ENCODE measurements at regions not wholly inside any gene's neighbourhood (a gene's known extent, or its start where the extent isn't known, plus 50 kb on each side); places are given as distances from the start of the nearest gene placed in this dataset.

DNA sequence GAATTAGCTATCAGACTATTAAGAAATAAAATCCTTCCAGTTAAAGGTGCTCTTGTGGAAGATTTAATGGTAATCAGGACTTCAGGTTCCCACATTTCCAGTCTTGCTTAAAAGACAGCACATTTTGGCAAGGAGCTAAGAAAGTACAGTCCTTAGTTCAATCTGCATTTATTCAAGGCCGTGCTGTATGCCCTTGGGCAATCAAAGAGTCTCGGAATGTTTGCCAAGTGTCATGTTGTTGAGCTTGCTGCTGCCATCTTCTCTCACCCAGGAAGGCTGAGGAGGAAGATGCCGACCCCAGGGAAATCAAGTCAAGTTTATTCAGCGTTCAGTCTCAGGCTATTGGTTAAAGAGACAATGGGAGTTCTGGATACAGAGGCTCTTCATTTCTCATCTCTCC, 388.1 kb upstream of the IGFBP7 start:
- Histone ChIP-seq H3K27me3 (replicated peaks; ENCODE audit: control insufficient read depth, insufficient read depth, low read length) (no peaks in the 10 kb centered on the region), H3K4me3 (replicated peaks; ENCODE audit: low read depth, low read length) (no peak overlapping the region), H3K36me3 (ENCODE audit: control insufficient read depth, insufficient read depth, low read length) (no peaks in the 10 kb centered on the region)
- TF ChIP-seq, protein P1, sequence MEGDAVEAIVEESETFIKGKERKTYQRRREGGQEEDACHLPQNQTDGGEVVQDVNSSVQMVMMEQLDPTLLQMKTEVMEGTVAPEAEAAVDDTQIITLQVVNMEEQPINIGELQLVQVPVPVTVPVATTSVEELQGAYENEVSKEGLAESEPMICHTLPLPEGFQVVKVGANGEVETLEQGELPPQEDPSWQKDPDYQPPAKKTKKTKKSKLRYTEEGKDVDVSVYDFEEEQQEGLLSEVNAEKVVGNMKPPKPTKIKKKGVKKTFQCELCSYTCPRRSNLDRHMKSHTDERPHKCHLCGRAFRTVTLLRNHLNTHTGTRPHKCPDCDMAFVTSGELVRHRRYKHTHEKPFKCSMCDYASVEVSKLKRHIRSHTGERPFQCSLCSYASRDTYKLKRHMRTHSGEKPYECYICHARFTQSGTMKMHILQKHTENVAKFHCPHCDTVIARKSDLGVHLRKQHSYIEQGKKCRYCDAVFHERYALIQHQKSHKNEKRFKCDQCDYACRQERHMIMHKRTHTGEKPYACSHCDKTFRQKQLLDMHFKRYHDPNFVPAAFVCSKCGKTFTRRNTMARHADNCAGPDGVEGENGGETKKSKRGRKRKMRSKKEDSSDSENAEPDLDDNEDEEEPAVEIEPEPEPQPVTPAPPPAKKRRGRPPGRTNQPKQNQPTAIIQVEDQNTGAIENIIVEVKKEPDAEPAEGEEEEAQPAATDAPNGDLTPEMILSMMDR (IDR thresholded peaks at IDR 0.05; ENCODE audit: insufficient read depth, low read length, poor library complexity, severe bottlenecking), result no peak
- DNase-seq (ENCODE audit: extremely low read depth, insufficient read length), result no peak

DNA sequence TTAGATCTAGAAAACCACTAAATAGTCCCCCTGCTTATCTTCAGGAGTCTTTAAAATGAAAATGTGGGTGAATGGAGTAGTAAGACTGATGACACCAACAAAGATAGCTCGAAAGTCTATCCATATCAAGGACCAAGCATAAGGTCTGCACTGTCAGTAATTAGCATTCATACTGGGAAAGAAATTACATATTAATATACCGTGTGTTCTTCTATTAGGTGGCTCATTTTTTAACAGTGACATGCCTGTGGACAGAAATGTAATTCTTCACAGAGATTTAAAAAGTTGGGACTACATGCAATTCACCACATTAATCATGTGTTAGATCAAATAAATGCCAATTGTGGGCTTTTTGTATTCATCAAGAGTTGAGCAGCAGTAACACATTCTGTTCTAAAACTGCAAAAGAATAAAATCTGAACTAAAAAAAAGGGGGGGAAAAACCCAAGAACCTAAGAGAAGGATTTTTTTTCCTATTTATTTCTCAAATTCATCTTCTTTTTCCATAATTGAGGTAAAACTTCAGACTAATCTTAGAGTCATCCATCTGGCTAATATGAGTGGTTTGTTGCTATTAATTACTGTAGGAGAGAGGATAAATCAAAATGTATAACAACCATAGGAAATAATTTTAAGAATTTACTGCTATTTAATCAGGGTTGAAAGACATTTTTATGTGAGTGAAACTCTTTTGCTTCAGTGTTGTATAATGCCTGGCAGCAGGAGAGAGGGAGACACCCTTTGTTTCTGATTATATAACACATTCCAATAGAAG, 386.7 kb upstream of the IGFBP7 start:
- DNase-seq (ENCODE audit: extremely low read depth, insufficient read length), result no peak
- H3K27me3 ChIP-seq (replicated peaks; ENCODE audit: control insufficient read depth, insufficient read depth, low read length), result no peaks in the 10 kb centered on the region
- no peak overlapping the region for H3K4me3 ChIP-seq (replicated peaks; ENCODE audit: low read depth, low read length)
- TF ChIP-seq, protein P1 (IDR thresholded peaks at IDR 0.05; ENCODE audit: insufficient read depth, low read length, poor library complexity, severe bottlenecking), result no peak
- no peaks in the 10 kb centered on the region for H3K36me3 ChIP-seq (ENCODE audit: control insufficient read depth, insufficient read depth, low read length)

DNA sequence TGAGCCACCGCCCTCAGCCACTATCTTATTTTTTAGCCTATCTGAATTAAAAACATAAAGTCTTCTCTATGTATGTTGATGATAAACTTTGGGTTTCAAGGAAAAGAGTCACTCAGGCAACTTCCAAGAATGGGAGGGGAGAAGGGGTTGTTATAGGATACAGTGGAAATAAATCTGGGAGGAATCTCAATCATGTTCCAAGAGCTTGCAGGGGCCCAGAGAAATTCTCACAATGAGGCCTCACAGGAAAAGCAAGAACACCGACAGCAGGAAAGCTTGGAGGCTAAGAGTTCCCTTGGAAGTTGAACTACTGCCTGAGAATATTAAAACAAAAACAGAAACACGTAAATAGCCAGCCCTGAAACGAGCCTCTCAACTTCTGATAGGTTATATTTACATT, 384.6 kb upstream of the IGFBP7 start:
- H3K4me3 ChIP-seq (replicated peaks; ENCODE audit: low read depth, low read length), result no peak overlapping the region
- TF ChIP-seq, protein P1 (IDR thresholded peaks at IDR 0.05; ENCODE audit: insufficient read depth, low read length, poor library complexity, severe bottlenecking), result no peak
- H3K36me3 ChIP-seq (ENCODE audit: control insufficient read depth, insufficient read depth, low read length), result no peaks in the 10 kb centered on the region
- no peak for DNase-seq (ENCODE audit: extremely low read depth, insufficient read length)
- H3K27me3 ChIP-seq (replicated peaks; ENCODE audit: control insufficient read depth, insufficient read depth, low read length), result no peaks in the 10 kb centered on the region

DNA sequence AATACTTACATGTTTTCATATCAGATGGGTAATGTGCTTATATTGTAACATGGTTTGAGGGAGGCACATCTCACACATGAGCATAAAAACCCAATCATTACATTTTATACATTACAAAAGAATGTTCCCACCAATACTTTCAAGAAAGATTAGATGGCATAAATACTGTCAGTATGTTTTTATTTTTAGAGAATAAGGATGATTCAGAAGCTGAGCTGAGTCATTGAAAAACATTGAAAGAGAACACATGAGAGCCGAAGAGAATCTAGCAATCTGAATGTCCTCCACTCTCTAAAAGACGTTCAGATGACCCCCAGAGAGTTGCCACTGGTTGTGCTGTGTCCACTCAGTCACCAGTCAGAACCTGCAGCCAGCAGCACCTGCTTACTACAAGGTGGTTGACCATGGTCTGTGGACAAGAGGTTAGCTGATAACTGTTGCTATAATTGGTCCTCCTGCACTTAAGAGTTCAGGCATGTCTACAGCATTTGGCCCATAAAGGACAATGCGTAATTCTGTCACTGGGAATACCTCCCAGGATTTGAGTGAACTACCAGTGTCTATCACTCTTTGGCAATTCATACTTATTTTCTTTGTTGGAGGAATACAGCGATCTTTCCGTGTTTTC, 382.2 kb upstream of the IGFBP7 start:
- H3K27me3 ChIP-seq (replicated peaks; ENCODE audit: control insufficient read depth, insufficient read depth, low read length), result no peaks in the 10 kb centered on the region
- TF ChIP-seq, protein P1 (IDR thresholded peaks at IDR 0.05; ENCODE audit: insufficient read depth, low read length, poor library complexity, severe bottlenecking), result no peak
- no peaks in the 10 kb centered on the region for H3K36me3 ChIP-seq (ENCODE audit: control insufficient read depth, insufficient read depth, low read length)
- DNase-seq (ENCODE audit: extremely low read depth, insufficient read length), result no peak
- H3K4me3 ChIP-seq (replicated peaks; ENCODE audit: low read depth, low read length), result no peak overlapping the region

DNA sequence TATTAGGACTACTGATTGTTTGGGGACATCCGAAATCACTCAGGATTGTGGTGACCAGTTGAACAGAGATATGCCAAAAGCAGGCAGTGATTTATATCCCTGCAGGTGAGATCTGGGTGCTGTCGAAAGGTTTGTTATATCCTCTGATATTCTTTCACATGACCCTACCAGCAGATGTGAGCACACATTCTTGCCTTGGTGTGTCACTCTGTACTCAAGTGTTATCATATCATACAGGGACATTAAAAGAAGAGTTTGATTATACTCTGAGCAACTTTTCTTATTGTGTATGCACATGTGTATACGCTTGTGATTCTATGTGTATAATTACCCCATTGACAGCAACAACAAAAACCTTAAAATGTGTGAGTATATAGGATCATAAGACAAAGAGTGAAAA, 381.2 kb upstream of the IGFBP7 start:
- no peak overlapping the region for H3K4me3 ChIP-seq (replicated peaks; ENCODE audit: low read depth, low read length)
- TF ChIP-seq, protein P1 (IDR thresholded peaks at IDR 0.05; ENCODE audit: insufficient read depth, low read length, poor library complexity, severe bottlenecking), result no peak
- H3K27me3 ChIP-seq (replicated peaks; ENCODE audit: control insufficient read depth, insufficient read depth, low read length), result no peaks in the 10 kb centered on the region
- no peaks in the 10 kb centered on the region for H3K36me3 ChIP-seq (ENCODE audit: control insufficient read depth, insufficient read depth, low read length)
- no peak for DNase-seq (ENCODE audit: extremely low read depth, insufficient read length)

Measured in GM06990 (cell line).